Upper lobe of left lung (tissue), 6 donors: ENCODE measurements at regions not wholly inside any gene's neighbourhood (a gene's known extent, or its start where the extent isn't known, plus 50 kb on each side); places are given as distances from the start of the nearest gene placed in this dataset.

Experiments used
- ATAC-seq, 2 donors: fragments of 200-7000 bp; cut with Tn5 transposase; one replicate each; pipeline ENCODE4 v1.9.1; 2022; ENCODE audit warnings: mild to moderate bottlenecking in 2 of 2, moderate library complexity in 2 of 2; ENCODE audit not compliant: low FRiP score in 2 of 2
- DNase-seq, 2 donors: peaks; one replicate each; pipeline ENCODE4 v3.0.0-alpha.2; 2019 to 2020
- H3K27ac ChIP-seq, 4 donors: fragments of 200-600 bp; sonication (generic); one replicate each; pipeline ENCODE4 v1.5.1; 2016 to 2019
- H3K27me3 ChIP-seq, 4 donors: fragments of 200-600 bp; sonication (generic); one replicate each; pipeline ENCODE4 v1.5.1; 2017 to 2019
- H3K36me3 ChIP-seq, 4 donors: fragments of 200-600 bp; sonication (generic); one replicate each; pipeline ENCODE4 v1.5.1; 2016 to 2019
- H3K4me1 ChIP-seq, 4 donors: fragments of 200-600 bp; sonication (generic); one replicate each; pipeline ENCODE4 v1.5.1; 2018 to 2019
- H3K4me3 ChIP-seq, 4 donors: fragments of 200-600 bp; sonication (generic); one replicate each; pipeline ENCODE4 v1.5.1; 2017 to 2019; ENCODE audit warnings: mild to moderate bottlenecking in 2 of 4, moderate library complexity in 1 of 4
- H3K9me3 ChIP-seq, 4 donors: fragments of 200-600 bp; sonication (generic); one replicate each; pipeline ENCODE4 v1.5.1; 2018 to 2019
- EP300 ChIP-seq, 4 donors: sonication (generic); formaldehyde crosslinking; IDR thresholded peaks; one replicate each; pipeline ENCODE4 v1.5.1; 2017; ENCODE audit warnings: antibody characterized with exemption in 4 of 4, control low read depth in 2 of 4
- POLR2A ChIP-seq, 4 donors: fragments of 450-650 bp; IDR thresholded peaks; one replicate each; pipeline ENCODE4 v1.5.1; 2016 to 2017; ENCODE audit warnings: antibody characterized with exemption in 4 of 4, mild to moderate bottlenecking in 2 of 4
- POLR2AphosphoS5 ChIP-seq, 2 donors: sonication (generic); formaldehyde crosslinking; IDR thresholded peaks; one replicate each; pipeline ENCODE4 v1.5.1; 2017; ENCODE audit warnings: antibody characterized with exemption in 2 of 2
- WGBS, 2 donors: methylation state at CpG; one replicate each; pipeline ENCODE4 v1.1.5; 2017 to 2018; 5-methylcytosine and 5-hydroxymethylcytosine counted together
- TF ChIP-seq, protein P1 (sequence below), 6 experiments: fragments of 450-650 bp in 4 of 6; fragments of 200-600 bp in 2 of 6; sonication (generic) in 2 of 6; IDR thresholded peaks; one replicate each; pipeline ENCODE4 v1.5.1; 2016 to 2019; ENCODE audit warnings: antibody characterized with exemption in 6 of 6
- donor health status: DM: no; HTN: no; CAD: no; lungs with moderate emphysema.
- donor health status: DM: no; HTN: yes; CAD: no; lungs with severe emphysema.

DNA sequence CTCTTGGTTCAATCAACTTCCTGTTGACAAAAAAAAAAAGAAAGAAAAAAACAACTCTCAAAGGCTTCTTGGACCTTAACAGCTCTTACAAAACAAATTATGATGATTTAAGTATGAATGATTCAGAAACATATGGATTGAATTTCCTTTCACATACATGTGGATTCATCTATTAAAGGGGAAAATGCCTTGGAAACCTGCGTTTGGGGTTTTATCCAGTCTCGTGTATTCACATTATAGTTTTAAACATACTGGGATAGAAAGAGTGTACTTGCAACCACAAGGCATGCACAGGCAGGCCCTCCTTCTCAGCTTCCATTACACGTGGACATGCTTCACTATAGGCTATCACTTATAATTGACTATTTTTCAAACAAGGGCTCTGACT, 286.7 kb downstream of the INHBA start:
- Histone ChIP-seq H3K36me3 (no peaks in the 10 kb centered on the region), H3K27ac (no peak overlapping the region), H3K9me3 (no peaks in the 10 kb centered on the region), H3K4me3 (no peak overlapping the region), H3K4me1 (no peaks in the 10 kb centered on the region), H3K27me3 (no peaks in the 10 kb centered on the region)
- TF ChIP-seq POLR2AphosphoS5 (IDR thresholded peaks at IDR 0.05) = no peak
- TF ChIP-seq, protein P1, sequence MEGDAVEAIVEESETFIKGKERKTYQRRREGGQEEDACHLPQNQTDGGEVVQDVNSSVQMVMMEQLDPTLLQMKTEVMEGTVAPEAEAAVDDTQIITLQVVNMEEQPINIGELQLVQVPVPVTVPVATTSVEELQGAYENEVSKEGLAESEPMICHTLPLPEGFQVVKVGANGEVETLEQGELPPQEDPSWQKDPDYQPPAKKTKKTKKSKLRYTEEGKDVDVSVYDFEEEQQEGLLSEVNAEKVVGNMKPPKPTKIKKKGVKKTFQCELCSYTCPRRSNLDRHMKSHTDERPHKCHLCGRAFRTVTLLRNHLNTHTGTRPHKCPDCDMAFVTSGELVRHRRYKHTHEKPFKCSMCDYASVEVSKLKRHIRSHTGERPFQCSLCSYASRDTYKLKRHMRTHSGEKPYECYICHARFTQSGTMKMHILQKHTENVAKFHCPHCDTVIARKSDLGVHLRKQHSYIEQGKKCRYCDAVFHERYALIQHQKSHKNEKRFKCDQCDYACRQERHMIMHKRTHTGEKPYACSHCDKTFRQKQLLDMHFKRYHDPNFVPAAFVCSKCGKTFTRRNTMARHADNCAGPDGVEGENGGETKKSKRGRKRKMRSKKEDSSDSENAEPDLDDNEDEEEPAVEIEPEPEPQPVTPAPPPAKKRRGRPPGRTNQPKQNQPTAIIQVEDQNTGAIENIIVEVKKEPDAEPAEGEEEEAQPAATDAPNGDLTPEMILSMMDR (IDR thresholded peaks at IDR 0.05) = no peak
- no peak for TF ChIP-seq POLR2A (IDR thresholded peaks at IDR 0.05)
- no peak for TF ChIP-seq EP300 (IDR thresholded peaks at IDR 0.05)
- 79 to 87% methylated on average over 3 of the region's 3 CpGs for WGBS, 2 donors
- DNase-seq = no peak
- ATAC-seq = no peak

DNA sequence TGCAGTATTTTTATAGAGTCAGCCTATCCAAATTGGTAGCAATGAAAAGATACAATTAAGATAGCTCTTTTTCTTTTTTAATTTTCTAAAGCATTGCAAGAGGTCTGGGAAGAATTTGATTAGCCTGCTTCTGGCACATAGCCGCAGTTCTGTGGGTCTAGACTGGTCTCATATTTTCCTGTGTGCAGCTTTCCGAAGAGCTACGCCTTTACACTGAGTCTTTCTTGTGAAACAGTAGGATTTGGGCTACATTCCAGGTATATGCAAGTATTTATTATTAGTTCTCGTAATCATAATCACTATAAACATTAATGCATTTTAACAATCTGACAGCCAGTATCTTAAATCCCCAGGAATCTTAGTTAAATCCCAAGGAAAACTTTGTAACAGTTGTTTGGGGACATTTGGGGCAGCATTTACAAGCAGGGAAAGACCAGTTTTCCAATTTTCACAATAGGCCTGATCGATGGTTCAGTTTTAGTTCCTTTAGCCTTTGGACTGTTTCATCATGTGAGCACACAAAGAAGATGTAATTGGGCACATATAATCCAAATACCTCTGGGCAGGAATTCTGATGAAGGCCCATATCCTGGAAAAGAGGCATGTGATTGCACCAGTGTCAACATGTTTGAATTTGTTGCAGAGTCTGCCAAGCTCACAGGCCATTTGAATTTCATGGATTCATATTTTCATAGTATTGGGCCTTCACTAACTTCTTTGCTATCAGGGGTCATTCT, 287.3 kb downstream of the INHBA start:
- WGBS, 2 donors = 79 to 82% methylated on average over 5 of the region's 5 CpGs
- Histone ChIP-seq H3K9me3 (no peaks in the 10 kb centered on the region), H3K36me3 (no peaks in the 10 kb centered on the region), H3K27me3 (no peaks in the 10 kb centered on the region), H3K4me1 (no peaks in the 10 kb centered on the region), H3K27ac (no peak overlapping the region), H3K4me3 (no peak overlapping the region)
- TF ChIP-seq EP300 (IDR thresholded peaks at IDR 0.05) (no peak), POLR2A (IDR thresholded peaks at IDR 0.05) (no peak), POLR2AphosphoS5 (IDR thresholded peaks at IDR 0.05) (no peak)
- TF ChIP-seq, protein P1 (IDR thresholded peaks at IDR 0.05) = no peak
- DNase-seq = no peak
- ATAC-seq = no peak

DNA sequence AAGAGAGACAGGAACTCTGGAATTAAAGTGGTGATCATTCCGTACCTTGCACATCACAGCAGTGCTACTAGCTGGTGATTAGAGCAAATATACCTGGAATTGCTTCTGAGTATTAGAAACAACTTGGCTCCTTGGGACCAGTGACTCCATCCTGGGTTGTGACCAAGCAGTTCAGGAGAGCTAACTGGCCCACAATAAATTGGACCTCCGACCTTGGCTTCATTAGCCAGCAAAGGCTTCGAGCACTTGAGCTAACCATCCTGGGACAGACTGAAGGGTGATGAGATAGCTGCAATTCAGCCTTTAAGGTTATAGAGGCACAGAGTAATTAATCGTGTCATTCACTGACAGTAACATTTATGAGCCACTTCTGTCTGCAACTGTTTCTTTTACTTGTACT, 287.8 kb downstream of the INHBA start:
- Histone ChIP-seq H3K27ac (no peak overlapping the region), H3K9me3 (no peaks in the 10 kb centered on the region), H3K4me3 (no peak overlapping the region), H3K36me3 (no peaks in the 10 kb centered on the region), H3K4me1 (no peaks in the 10 kb centered on the region), H3K27me3 (no peaks in the 10 kb centered on the region)
- no peak for DNase-seq
- ATAC-seq = no peak
- TF ChIP-seq, protein P1 (IDR thresholded peaks at IDR 0.05) = no peak
- TF ChIP-seq POLR2A (IDR thresholded peaks at IDR 0.05) (no peak), EP300 (IDR thresholded peaks at IDR 0.05) (no peak), POLR2AphosphoS5 (IDR thresholded peaks at IDR 0.05) (no peak)
- WGBS, 2 donors = 93% methylated on average over 4 of the region's 4 CpGs

DNA sequence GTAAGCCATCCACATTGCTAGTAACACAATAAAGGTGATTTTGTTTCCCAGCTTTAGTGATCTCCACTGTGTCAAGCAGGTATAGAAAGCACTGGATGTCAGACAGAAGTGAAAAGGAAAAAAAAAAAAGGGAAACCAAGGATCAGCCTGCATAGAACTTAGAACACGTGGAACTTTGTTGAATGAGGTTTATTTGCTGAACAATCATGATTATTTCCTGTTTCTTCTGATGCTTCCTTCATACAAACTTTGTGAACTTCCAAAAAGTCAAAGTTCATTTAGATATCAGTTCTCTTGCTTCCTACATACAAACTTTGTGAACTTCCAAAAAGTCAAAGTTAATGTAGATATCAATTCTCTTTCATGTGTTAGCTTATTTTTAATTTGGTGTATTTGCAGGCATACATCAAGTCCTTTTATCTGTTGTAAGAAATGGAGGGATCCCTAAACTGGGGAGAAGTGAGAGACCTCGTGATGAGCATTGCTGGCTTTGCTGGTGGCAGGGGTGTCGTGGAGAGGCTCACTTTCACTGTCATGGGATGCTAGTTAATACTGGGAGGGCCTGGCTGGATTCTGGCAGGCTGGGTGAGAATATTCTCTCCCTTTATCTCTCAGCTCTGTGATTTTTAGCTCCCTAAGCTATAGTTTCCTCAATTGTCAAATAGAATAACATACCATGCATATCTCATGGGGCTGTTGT, 298.4 kb downstream of the INHBA start:
- Histone ChIP-seq H3K9me3 (no peaks in the 10 kb centered on the region), H3K4me3 (no peak overlapping the region), H3K27ac (no peak overlapping the region), H3K27me3 (no peaks in the 10 kb centered on the region), H3K4me1 (no peaks in the 10 kb centered on the region), H3K36me3 (no peaks in the 10 kb centered on the region)
- TF ChIP-seq POLR2A (IDR thresholded peaks at IDR 0.05) (no peak), POLR2AphosphoS5 (IDR thresholded peaks at IDR 0.05) (no peak), EP300 (IDR thresholded peaks at IDR 0.05) (no peak)
- TF ChIP-seq, protein P1 (IDR thresholded peaks at IDR 0.05) = no peak
- 38 to 55% methylated on average over 3 of the region's 3 CpGs for WGBS, 2 donors
- no peak for ATAC-seq
- DNase-seq = no peak
